GM10248 (cell line): ENCODE measurements at regions not wholly inside any gene's neighbourhood (a gene's known extent, or its start where the extent isn't known, plus 50 kb on each side); places are given as distances from the start of the nearest gene placed in this dataset.
"Not testable (repeated sequence)": the region's sequence is repeated elsewhere in the genome, so short reads cannot be mapped to it uniquely, and the experiment has no call there.

ENCODE experiments used
- CTCF ChIA-PET: fragments of 300-600 bp; sonication (Branson Sonifier 250); formaldehyde crosslinking; extraction: SDS; loops from one replicate; lab custom pipeline; 2021; ENCODE audit warnings: antibody characterized with exemption; lab: Yijun Ruan, JAX
- POLR2A ChIA-PET: fragments of 350-650 bp; sonication (Branson Sonifier 250); formaldehyde crosslinking; extraction: SDS; loops from one replicate; lab custom pipeline; 2020; ENCODE audit warnings: antibody characterized with exemption; lab: Yijun Ruan, JAX
- DNase-seq: peaks from one replicate; pipeline ENCODE4 v3.0.0; 2012; ENCODE audit errors: extremely low spot score
- TF ChIP-seq, protein P1 (sequence below): IDR thresholded peaks from 2 replicates; pipeline ENCODE4 v1.5.1; 2012; ENCODE audit warnings: mild to moderate bottlenecking, low read depth; ENCODE audit errors: extremely low read depth, missing control alignments, control extremely low read depth

DNA sequence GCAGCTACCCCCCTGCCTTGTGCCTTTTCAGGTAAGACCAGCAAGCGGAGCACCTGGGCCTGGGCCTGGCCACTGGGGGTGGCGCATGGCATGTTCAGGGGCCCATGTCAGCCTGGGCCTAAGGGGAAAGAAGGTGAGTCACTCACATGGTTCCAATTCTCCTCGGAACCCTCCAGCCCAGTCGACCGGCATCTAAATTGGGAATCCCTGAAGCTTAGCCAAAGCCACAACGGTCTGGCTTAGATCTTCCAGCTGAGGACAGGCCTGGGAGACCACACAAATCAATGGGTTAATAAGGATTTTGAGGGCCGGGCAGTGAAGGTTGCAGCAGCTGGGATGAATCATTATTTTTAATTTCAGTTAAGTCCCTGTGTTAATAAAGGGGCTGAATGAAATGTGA, 145.1 kb upstream of the SMYD2 start:
- ChIA-PET CTCF (interaction anchor here (1.0 kb wide), 1 partner anchor 10 kb away, joined by 3 read pairs; no protein-coding TSS in a partner anchor), POLR2A (no interaction called here)
- TF ChIP-seq, protein P1, sequence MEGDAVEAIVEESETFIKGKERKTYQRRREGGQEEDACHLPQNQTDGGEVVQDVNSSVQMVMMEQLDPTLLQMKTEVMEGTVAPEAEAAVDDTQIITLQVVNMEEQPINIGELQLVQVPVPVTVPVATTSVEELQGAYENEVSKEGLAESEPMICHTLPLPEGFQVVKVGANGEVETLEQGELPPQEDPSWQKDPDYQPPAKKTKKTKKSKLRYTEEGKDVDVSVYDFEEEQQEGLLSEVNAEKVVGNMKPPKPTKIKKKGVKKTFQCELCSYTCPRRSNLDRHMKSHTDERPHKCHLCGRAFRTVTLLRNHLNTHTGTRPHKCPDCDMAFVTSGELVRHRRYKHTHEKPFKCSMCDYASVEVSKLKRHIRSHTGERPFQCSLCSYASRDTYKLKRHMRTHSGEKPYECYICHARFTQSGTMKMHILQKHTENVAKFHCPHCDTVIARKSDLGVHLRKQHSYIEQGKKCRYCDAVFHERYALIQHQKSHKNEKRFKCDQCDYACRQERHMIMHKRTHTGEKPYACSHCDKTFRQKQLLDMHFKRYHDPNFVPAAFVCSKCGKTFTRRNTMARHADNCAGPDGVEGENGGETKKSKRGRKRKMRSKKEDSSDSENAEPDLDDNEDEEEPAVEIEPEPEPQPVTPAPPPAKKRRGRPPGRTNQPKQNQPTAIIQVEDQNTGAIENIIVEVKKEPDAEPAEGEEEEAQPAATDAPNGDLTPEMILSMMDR = no peak
- DNase-seq = no peak

DNA sequence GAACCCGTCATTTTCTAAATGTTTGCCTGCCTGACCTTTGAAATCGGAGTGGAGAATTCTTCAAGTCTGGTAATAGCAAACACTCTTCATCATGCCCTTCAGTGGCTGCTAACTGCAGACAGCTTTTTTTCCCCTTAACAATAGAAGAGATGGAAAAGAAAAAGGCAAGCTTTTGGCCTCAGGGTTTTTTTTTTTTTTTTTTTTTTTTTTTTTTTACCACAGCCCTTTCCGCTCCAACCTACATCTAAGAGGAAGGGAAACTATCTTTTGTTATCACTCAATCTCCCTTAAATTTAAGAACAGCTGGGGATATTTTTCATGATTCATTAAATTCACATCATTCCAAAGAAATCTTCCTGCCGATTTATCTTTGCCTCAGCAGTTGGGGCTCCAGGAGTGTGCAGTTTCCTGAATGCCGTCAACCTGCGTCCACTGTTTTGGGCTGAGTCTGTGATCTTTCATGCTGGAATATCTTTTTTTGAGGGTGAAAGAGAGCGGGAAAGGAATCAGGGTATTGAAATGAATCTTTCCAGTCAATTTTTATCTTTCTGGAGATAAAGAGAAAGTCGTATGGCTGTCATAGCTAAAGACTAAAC, 144.5 kb upstream of the SMYD2 start:
- POLR2A ChIA-PET = no interaction called here
- TF ChIP-seq, protein P1 = no peak
- CTCF ChIA-PET = interaction anchor here (1.0 kb wide), 1 partner anchor 10 kb away, joined by 3 read pairs; no protein-coding TSS in a partner anchor
- no peak for DNase-seq

DNA sequence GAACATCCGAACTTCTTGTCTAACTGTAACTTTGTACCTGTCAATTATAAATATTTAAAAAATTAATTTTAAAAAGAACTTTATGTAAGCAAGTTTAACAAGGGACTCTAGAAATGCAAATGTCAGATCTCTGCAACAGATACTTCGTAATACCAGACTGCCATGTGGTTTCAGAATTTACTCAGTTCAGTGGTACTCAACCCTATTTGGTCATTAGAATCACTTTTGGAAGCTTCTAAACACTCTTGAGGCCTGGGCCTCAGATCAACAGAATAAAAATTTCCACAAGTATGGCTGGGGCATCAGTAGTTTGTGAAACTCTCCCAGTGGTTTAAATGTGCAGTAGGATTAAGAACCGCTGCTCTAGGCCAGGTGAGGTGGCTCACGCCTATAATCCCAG, 139.5 kb upstream of the SMYD2 start:
- POLR2A ChIA-PET = no interaction called here
- TF ChIP-seq, protein P1 = no peak
- CTCF ChIA-PET = no interaction called here
- DNase-seq = no peak

DNA sequence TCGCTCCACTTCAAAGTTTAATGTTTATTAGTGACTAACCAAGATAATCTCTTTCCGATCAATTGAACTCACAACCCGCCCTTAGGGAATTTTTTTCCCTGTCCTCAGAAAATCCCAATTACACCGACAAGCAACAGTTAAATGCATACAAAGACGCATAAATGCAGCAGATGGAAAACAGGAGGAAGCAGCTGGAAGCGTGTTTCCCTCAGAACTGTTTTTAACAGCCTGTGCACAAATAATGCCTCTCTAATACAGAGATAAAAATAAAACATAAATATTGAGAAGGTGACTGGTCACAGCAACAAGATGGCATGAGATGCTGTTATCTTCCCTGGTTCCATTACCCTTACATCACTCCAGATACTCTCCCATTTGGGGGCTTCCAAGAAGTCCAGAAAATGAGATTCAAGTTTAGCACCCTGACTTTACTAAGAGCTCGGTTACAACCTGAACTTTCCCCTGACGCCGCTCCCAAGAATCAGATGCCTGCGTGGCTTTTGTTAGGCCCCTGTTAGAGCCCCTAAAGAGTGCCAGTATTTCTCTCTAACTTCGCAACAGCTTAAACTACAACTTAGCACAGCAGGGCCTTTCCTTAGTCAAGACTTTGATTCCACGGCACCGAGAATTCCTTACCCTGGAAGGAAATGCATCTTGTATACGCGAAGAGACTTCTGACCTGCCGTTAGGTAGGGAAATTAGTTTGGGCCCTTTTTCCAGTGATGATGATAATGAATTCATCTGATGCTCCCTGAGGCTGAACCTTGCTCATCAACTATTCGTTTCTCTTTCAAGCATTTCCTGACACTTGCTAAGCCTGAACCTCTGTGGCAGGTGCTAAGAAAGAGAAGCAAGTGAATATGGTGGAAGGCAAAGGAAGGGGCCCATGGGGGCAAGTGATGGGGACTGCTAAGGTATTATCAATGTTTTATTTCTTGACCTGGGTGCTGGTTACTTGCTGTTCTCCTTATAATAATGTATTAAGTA, 137.7 kb upstream of the SMYD2 start:
- ChIA-PET POLR2A (no interaction called here), CTCF (no interaction called here)
- TF ChIP-seq, protein P1 = no peak
- no peak for DNase-seq

DNA sequence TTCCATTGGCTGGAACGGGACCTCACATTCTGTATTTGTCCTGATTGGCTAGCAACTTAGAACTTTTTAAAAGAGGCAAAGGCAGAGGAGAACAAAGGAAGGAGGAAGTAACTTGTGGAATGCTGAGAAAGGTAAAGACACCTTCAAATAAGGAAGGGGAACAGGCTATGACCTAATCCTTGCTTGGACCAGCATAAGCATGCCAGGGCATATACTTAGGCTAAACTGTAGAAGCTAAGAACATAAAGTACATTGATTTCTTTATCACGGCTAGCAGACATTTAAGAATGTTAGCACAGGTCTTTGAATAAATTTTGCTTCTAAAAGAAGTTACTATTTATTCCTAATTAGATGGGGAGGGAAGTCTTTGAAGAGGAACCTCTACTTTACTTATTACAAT, 136.4 kb upstream of the SMYD2 start:
- CTCF ChIA-PET, POLR2A ChIA-PET, DNase-seq: not testable (repeated sequence)

DNA sequence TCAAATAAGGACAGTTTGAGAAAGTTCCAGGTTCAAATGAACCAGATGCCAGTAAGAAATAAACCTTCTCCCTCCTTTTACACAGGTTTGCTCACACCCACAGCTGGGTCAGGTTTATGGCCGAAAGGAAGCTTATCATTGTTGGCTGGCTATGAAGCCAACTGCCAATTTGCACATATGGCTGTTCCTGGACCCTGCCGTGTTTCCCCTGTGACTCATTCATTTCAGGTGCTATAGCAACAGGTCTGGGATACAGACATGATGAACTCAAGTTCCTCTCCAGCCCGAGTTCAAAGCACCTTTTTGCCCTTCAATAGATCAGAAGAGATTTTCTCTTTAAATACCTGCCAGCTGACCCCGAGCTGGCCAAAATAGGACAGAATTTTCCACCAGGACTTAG, 134.4 kb upstream of the SMYD2 start:
- DNase-seq = no peak
- CTCF ChIA-PET = interaction anchor here (1.7 kb wide), 1 partner anchor 24 kb away, joined by 8 read pairs; no protein-coding TSS in a partner anchor
- POLR2A ChIA-PET = no interaction called here
- TF ChIP-seq, protein P1 = no peak

DNA sequence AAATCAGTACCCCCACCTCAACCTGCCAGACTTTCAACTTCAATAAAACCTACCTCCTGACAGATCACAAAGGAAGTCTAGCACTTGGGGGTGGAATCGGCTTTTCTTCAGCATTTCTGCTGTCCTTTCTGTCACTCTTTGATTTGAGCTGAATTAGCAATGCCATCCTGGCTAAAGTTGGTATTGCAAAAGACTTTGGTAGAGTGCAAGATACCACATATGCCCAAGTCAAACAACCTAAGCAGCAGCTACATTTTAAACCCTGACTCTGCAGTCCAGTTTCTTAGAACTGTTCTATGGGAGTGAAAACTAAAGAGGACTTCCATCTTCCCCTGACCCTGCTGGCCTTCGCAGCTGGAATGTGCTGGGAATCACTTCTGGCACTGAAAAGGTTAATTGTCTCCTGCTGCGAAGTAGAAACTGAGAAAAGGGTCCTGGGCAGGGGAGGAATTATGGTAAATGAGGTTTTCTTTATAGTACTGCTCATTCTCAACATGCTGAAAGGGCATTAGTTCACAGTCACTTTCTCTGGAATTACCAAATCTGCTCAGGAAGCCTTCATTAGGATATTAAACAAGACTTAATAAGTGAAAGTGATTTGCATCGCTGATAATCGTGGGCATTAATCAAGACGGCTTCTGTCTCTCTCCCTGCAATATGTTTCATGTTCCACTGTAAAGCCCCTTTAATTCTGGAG, 126.2 kb upstream of the SMYD2 start:
- TF ChIP-seq, protein P1 = no peak
- no peak for DNase-seq
- ChIA-PET CTCF (interaction anchor here (0.8 kb wide), 1 partner anchor 11 kb away, joined by 3 read pairs; no protein-coding TSS in a partner anchor), POLR2A (no interaction called here)
